ENCODE measurements at regions not wholly inside any gene's neighbourhood (a gene's known extent, or its start where the extent isn't known, plus 50 kb on each side); places are given as distances from the start of the nearest gene placed in this dataset.

DNA sequence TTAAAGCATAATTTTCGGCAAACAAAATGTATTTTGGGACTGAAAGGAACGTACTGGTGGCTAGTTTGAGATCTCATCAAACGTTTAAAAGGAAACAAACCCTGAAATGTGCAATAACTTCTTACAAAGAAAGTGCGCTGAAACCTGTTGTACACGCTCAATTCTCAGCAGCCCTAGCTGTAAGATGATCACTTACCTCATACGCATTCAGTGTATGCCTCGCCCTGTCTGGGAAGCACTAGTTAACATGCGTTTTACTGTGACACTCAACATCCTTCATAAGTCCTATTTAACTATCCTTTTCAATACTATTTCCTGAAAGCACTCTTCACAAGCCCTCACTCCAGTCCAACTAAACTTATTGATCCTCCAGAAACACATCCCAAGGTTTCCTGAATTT is 485.0 kb upstream of the EDIL3 start:
- TF ChIP-seq POLR2A (IDR thresholded peaks at IDR 0.05; ENCODE audit: low read depth, low read length) (no peak), TAF1 (IDR thresholded peaks at IDR 0.05; ENCODE audit: low read depth, low read length) (no peak), POLR2AphosphoS5 (IDR thresholded peaks at IDR 0.05; ENCODE audit: low read depth, low read length) (no peak), SPI1 (IDR thresholded peaks at IDR 0.05; ENCODE audit: low read depth, low read length) (no peak)
